ENCODE measurements at regions not wholly inside any gene's neighbourhood (a gene's known extent, or its start where the extent isn't known, plus 50 kb on each side); places are given as distances from the start of the nearest gene placed in this dataset.

GRCh38 chr3:154583086-154583634 lies 153.2 kb upstream of the GPR149 start:
- TF ChIP-seq, protein P1, sequence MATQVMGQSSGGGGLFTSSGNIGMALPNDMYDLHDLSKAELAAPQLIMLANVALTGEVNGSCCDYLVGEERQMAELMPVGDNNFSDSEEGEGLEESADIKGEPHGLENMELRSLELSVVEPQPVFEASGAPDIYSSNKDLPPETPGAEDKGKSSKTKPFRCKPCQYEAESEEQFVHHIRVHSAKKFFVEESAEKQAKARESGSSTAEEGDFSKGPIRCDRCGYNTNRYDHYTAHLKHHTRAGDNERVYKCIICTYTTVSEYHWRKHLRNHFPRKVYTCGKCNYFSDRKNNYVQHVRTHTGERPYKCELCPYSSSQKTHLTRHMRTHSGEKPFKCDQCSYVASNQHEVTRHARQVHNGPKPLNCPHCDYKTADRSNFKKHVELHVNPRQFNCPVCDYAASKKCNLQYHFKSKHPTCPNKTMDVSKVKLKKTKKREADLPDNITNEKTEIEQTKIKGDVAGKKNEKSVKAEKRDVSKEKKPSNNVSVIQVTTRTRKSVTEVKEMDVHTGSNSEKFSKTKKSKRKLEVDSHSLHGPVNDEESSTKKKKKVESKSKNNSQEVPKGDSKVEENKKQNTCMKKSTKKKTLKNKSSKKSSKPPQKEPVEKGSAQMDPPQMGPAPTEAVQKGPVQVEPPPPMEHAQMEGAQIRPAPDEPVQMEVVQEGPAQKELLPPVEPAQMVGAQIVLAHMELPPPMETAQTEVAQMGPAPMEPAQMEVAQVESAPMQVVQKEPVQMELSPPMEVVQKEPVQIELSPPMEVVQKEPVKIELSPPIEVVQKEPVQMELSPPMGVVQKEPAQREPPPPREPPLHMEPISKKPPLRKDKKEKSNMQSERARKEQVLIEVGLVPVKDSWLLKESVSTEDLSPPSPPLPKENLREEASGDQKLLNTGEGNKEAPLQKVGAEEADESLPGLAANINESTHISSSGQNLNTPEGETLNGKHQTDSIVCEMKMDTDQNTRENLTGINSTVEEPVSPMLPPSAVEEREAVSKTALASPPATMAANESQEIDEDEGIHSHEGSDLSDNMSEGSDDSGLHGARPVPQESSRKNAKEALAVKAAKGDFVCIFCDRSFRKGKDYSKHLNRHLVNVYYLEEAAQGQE (IDR thresholded peaks at IDR 0.05; ENCODE audit: low read depth), result no peak
- TF ChIP-seq USF1 (IDR thresholded peaks at IDR 0.05), result no peak
- TF ChIP-seq FOXM1 (IDR thresholded peaks at IDR 0.05; ENCODE audit: borderline replicate concordance, low read depth), result no peak
- TF ChIP-seq TAF1 (IDR thresholded peaks at IDR 0.05; ENCODE audit: low read depth), result no peak
- no peak for TF ChIP-seq TEAD4 (IDR thresholded peaks at IDR 0.05)
- TF ChIP-seq, protein P2, sequence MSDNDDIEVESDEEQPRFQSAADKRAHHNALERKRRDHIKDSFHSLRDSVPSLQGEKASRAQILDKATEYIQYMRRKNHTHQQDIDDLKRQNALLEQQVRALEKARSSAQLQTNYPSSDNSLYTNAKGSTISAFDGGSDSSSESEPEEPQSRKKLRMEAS (IDR thresholded peaks at IDR 0.05), result no peak
- TF ChIP-seq EGR1 (IDR thresholded peaks at IDR 0.05), result no peak
- TF ChIP-seq EP300 (IDR thresholded peaks at IDR 0.05; ENCODE audit: borderline replicate concordance), result no peak
- no peak for TF ChIP-seq RAD21 (IDR thresholded peaks at IDR 0.05; ENCODE audit: low read depth)
- no peak for TF ChIP-seq CEBPB (IDR thresholded peaks at IDR 0.05)
- TF ChIP-seq YY1 (IDR thresholded peaks at IDR 0.05; ENCODE audit: low read depth), result no peak
- no peak for TF ChIP-seq ZBTB7A (IDR thresholded peaks at IDR 0.05; ENCODE audit: low read depth)

GRCh38 chr3:154582501-154582900 lies 152.5 kb upstream of the GPR149 start:
- TF ChIP-seq, protein P2 (IDR thresholded peaks at IDR 0.05), result no peak

GRCh38 chr3:154571553-154572226 lies 141.7 kb upstream of the GPR149 start:
- TF ChIP-seq TAF1 (IDR thresholded peaks at IDR 0.05; ENCODE audit: low read depth), result no peak
- TF ChIP-seq TCF12 (IDR thresholded peaks at IDR 0.05; ENCODE audit: low read depth), result no peak

- no peak for TF ChIP-seq FOXM1 (IDR thresholded peaks at IDR 0.05; ENCODE audit: borderline replicate concordance, low read depth)
- TF ChIP-seq, protein P2 (IDR thresholded peaks at IDR 0.05), result no peak
- TF ChIP-seq YY1 (IDR thresholded peaks at IDR 0.05; ENCODE audit: low read depth), result no peak
- TF ChIP-seq, protein P1 (IDR thresholded peaks at IDR 0.05; ENCODE audit: low read depth), result no peak
- TF ChIP-seq TCF12 (IDR thresholded peaks at IDR 0.05; ENCODE audit: low read depth), result no peak
- TF ChIP-seq EP300 (IDR thresholded peaks at IDR 0.05; ENCODE audit: borderline replicate concordance), result no peak
- no peak for TF ChIP-seq RAD21 (IDR thresholded peaks at IDR 0.05; ENCODE audit: low read depth)
- TF ChIP-seq CEBPB (IDR thresholded peaks at IDR 0.05), result no peak
- no peak for TF ChIP-seq TAF1 (IDR thresholded peaks at IDR 0.05; ENCODE audit: low read depth)
- no peak for TF ChIP-seq EGR1 (IDR thresholded peaks at IDR 0.05)
- no peak for TF ChIP-seq ZBTB7A (IDR thresholded peaks at IDR 0.05; ENCODE audit: low read depth)
- TF ChIP-seq NFIC (IDR thresholded peaks at IDR 0.05), result no peak
- TF ChIP-seq CREB1 (IDR thresholded peaks at IDR 0.05; ENCODE audit: low read depth), result no peak
- TF ChIP-seq USF1 (IDR thresholded peaks at IDR 0.05), result no peak
Observed at GRCh38 chr3:154568064-154568463, 138.1 kb upstream of the GPR149 start.

- no peak for TF ChIP-seq TCF12 (IDR thresholded peaks at IDR 0.05; ENCODE audit: low read depth)
- TF ChIP-seq YY1 (IDR thresholded peaks at IDR 0.05; ENCODE audit: low read depth), result no peak
- no peak for TF ChIP-seq TAF1 (IDR thresholded peaks at IDR 0.05; ENCODE audit: low read depth)
- no peak for TF ChIP-seq RAD21 (IDR thresholded peaks at IDR 0.05; ENCODE audit: low read depth)
- no peak for TF ChIP-seq TEAD4 (IDR thresholded peaks at IDR 0.05)
- TF ChIP-seq, protein P2 (IDR thresholded peaks at IDR 0.05), result no peak
- TF ChIP-seq USF1 (IDR thresholded peaks at IDR 0.05), result no peak
- TF ChIP-seq CREB1 (IDR thresholded peaks at IDR 0.05; ENCODE audit: low read depth), result no peak
- TF ChIP-seq FOXM1 (IDR thresholded peaks at IDR 0.05; ENCODE audit: borderline replicate concordance, low read depth), result no peak
- no peak for TF ChIP-seq NFIC (IDR thresholded peaks at IDR 0.05)
- TF ChIP-seq EGR1 (IDR thresholded peaks at IDR 0.05), result no peak
- TF ChIP-seq CEBPB (IDR thresholded peaks at IDR 0.05), result no peak
- no peak for TF ChIP-seq ZBTB7A (IDR thresholded peaks at IDR 0.05; ENCODE audit: low read depth)
- no peak for TF ChIP-seq EP300 (IDR thresholded peaks at IDR 0.05; ENCODE audit: borderline replicate concordance)
- TF ChIP-seq, protein P1 (IDR thresholded peaks at IDR 0.05; ENCODE audit: low read depth), result no peak
Observed at GRCh38 chr3:154559623-154560022, 129.6 kb upstream of the GPR149 start.
